Endodermal cell (in vitro differentiated cells): ENCODE measurements at regions not wholly inside any gene's neighbourhood (a gene's known extent, or its start where the extent isn't known, plus 50 kb on each side); places are given as distances from the start of the nearest gene placed in this dataset.

Experiments used
- DNase-seq: peaks from one replicate; pipeline ENCODE4 v3.0.0-alpha.2; 2017
- H3K27ac ChIP-seq: 2 replicates; pipeline ENCODE4 v1.5.1; 2013; ENCODE audit warnings: mild to moderate bottlenecking, low read depth, low read length, moderate library complexity
- H3K27me3 ChIP-seq: 2 replicates; pipeline ENCODE4 v1.6.1; 2013; ENCODE audit warnings: mild to moderate bottlenecking, low read length, moderate library complexity; ENCODE audit not compliant: insufficient read depth, control insufficient read depth, poor library complexity, severe bottlenecking
- H3K36me3 ChIP-seq: 2 replicates; pipeline ENCODE4 v1.7.0; 2013; ENCODE audit warnings: mild to moderate bottlenecking, low read length, moderate library complexity; ENCODE audit not compliant: control insufficient read depth, insufficient read depth
- H3K4me1 ChIP-seq: one replicate; pipeline ENCODE4 v1.7.0; 2013; ENCODE audit warnings: low read length; ENCODE audit not compliant: control insufficient read depth, insufficient read depth
- H3K4me3 ChIP-seq: 2 replicates; pipeline ENCODE4 v1.5.1; 2013; ENCODE audit warnings: mild to moderate bottlenecking, low read length, moderate library complexity
- H3K9ac ChIP-seq: 2 replicates; pipeline ENCODE4 v1.6.1; 2013; ENCODE audit warnings: mild to moderate bottlenecking, low read length, moderate library complexity; ENCODE audit not compliant: poor library complexity, severe bottlenecking; ENCODE audit errors: extremely low read depth
- H3K9me3 ChIP-seq: 2 replicates; pipeline ENCODE4 v1.6.1; 2013; ENCODE audit warnings: mild to moderate bottlenecking, low read length, moderate library complexity; ENCODE audit not compliant: control insufficient read depth
- H3K27ac Mint-ChIP-seq: 2 replicates; pipeline ENCODE4 v1.8.0; 2020; ENCODE audit warnings: mixed read lengths
- H3K27me3 Mint-ChIP-seq: 2 replicates; pipeline ENCODE4 v1.8.0; 2021; ENCODE audit warnings: mild to moderate bottlenecking, mixed read lengths; ENCODE audit not compliant: insufficient read depth
- H3K36me3 Mint-ChIP-seq: 2 replicates; pipeline ENCODE4 v1.8.0; 2020; ENCODE audit warnings: low read depth, mixed read lengths
- H3K4me1 Mint-ChIP-seq: 2 replicates; pipeline ENCODE4 v1.8.0; 2020; ENCODE audit warnings: mixed read lengths
- H3K4me3 Mint-ChIP-seq: 2 replicates; pipeline ENCODE4 v1.8.0; 2020; ENCODE audit warnings: mild to moderate bottlenecking, moderate library complexity, mixed read lengths
- H3K9me3 Mint-ChIP-seq: 2 replicates; pipeline ENCODE4 v1.8.0; 2020; ENCODE audit warnings: mild to moderate bottlenecking, mixed read lengths
- WGBS, 2 experiments: methylation state at CpG; one replicate each; pipeline versions ENCODE4 v1.1.5 to v1.1.7; 2013; ENCODE audit warnings: missing lambda C conversion rate in 2 of 2, mixed read lengths in 1 of 2; ENCODE audit not compliant: insufficient coverage in 1 of 2, insufficient read length in 1 of 2; 5-methylcytosine and 5-hydroxymethylcytosine counted together
- TF ChIP-seq, protein P1 (sequence below): fragments of 200-600 bp; sonication (generic); conservative IDR thresholded peaks from 2 replicates; pipeline ENCODE4 v1.5.0; 2021; ENCODE audit warnings: antibody characterized with exemption, mild to moderate bottlenecking

- peaks cover 2% of the 10 kb centered on the region for H3K9me3 Mint-ChIP-seq
- H3K4me3 ChIP-seq = no peak overlapping the region
- no peak overlapping the region for H3K27ac Mint-ChIP-seq
- H3K27me3 ChIP-seq = no peaks in the 10 kb centered on the region
- TF ChIP-seq, protein P1, sequence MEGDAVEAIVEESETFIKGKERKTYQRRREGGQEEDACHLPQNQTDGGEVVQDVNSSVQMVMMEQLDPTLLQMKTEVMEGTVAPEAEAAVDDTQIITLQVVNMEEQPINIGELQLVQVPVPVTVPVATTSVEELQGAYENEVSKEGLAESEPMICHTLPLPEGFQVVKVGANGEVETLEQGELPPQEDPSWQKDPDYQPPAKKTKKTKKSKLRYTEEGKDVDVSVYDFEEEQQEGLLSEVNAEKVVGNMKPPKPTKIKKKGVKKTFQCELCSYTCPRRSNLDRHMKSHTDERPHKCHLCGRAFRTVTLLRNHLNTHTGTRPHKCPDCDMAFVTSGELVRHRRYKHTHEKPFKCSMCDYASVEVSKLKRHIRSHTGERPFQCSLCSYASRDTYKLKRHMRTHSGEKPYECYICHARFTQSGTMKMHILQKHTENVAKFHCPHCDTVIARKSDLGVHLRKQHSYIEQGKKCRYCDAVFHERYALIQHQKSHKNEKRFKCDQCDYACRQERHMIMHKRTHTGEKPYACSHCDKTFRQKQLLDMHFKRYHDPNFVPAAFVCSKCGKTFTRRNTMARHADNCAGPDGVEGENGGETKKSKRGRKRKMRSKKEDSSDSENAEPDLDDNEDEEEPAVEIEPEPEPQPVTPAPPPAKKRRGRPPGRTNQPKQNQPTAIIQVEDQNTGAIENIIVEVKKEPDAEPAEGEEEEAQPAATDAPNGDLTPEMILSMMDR = no peak
- H3K4me3 Mint-ChIP-seq = no peak overlapping the region
- no peak overlapping the region for H3K9ac ChIP-seq
- no peak for DNase-seq
- peaks cover 1% of the 10 kb centered on the region for H3K27me3 Mint-ChIP-seq
- H3K4me1 ChIP-seq = no peaks in the 10 kb centered on the region
- no peaks in the 10 kb centered on the region for H3K36me3 ChIP-seq
- no peaks in the 10 kb centered on the region for H3K36me3 Mint-ChIP-seq
- 100% methylated on average over 2 of the region's 3 CpGs; no CpG with 5 or more reads in 1 of the 2 experiments for WGBS, 2 experiments
- H3K27ac ChIP-seq = no peak overlapping the region
- H3K9me3 ChIP-seq = peaks cover 4% of the 10 kb centered on the region
- no peaks in the 10 kb centered on the region for H3K4me1 Mint-ChIP-seq
Observed at GRCh38 chr21:14734191-14734590, 188.1 kb upstream of the SAMSN1 start.

- TF ChIP-seq, protein P1 = no peak
- 95 to 96% methylated on average over 2 to 4 of the region's 4 CpGs for WGBS, 2 experiments
- Histone ChIP-seq H3K36me3 (no peaks in the 10 kb centered on the region), H3K27ac (no peak overlapping the region), H3K4me1 (no peaks in the 10 kb centered on the region), H3K27me3 (no peaks in the 10 kb centered on the region), H3K9me3 (no peaks in the 10 kb centered on the region), H3K4me3 (no peak overlapping the region), H3K9ac (no peak overlapping the region)
- Mint-ChIP-seq H3K27me3 (no peaks in the 10 kb centered on the region), H3K36me3 (no peaks in the 10 kb centered on the region), H3K9me3 (no peaks in the 10 kb centered on the region), H3K4me1 (no peaks in the 10 kb centered on the region), H3K4me3 (no peak overlapping the region), H3K27ac (no peak overlapping the region)
- no peak for DNase-seq
Observed at GRCh38 chr21:14725219-14725618, 179.1 kb upstream of the SAMSN1 start.

GRCh38 chr21:14722841-14723483 lies 176.8 kb upstream of the SAMSN1 start:
- DNase-seq = no peak
- H3K27me3 Mint-ChIP-seq = no peaks in the 10 kb centered on the region
- Histone ChIP-seq H3K36me3 (no peaks in the 10 kb centered on the region), H3K4me3 (no peak overlapping the region), H3K4me1 (no peaks in the 10 kb centered on the region), H3K27ac (no peak overlapping the region), H3K27me3 (no peaks in the 10 kb centered on the region), H3K9ac (no peak overlapping the region), H3K9me3 (no peaks in the 10 kb centered on the region)
- no peak overlapping the region for H3K27ac Mint-ChIP-seq
- 75 to 77% methylated on average over 3 to 6 of the region's 6 CpGs for WGBS, 2 experiments
- TF ChIP-seq, protein P1 = peak; percentile 23
- H3K9me3 Mint-ChIP-seq = no peaks in the 10 kb centered on the region
- H3K4me1 Mint-ChIP-seq = no peaks in the 10 kb centered on the region
- H3K4me3 Mint-ChIP-seq = no peak overlapping the region
- no peaks in the 10 kb centered on the region for H3K36me3 Mint-ChIP-seq
